ENCODE measurements at regions not wholly inside any gene's neighbourhood (a gene's known extent, or its start where the extent isn't known, plus 50 kb on each side); places are given as distances from the start of the nearest gene placed in this dataset.
"Not testable (repeated sequence)": the region's sequence is repeated elsewhere in the genome, so short reads cannot be mapped to it uniquely, and the experiment has no call there.

GRCh38 chr13:63490149-63490548 lies 2074.5 kb upstream of the PCDH20 start:
- no peak for DNase-seq (ENCODE audit: low read depth in 1 of 2, low spot score in 1 of 2)

DNA sequence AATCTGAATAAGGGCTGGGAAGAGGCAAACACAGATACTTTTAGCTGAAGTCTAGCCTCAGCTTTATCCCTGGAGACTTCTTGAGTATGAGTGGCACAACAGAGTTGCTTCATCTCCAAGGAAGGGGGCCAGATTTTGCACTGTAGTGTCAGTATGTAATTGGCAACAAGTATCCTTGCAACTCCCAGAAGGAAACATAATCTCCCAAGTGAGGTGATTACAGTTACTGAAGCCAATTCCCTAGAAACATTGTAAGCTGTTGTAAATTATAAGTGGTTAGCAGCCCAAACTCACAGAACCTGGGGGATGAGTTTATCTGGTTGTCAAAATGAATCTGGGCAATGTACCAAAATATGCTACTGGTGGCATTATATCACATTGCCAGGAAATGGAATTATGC lies 2065.7 kb upstream of the PCDH20 start:
- no peak for DNase-seq (ENCODE audit: low read depth in 1 of 2, low spot score in 1 of 2)

DNA sequence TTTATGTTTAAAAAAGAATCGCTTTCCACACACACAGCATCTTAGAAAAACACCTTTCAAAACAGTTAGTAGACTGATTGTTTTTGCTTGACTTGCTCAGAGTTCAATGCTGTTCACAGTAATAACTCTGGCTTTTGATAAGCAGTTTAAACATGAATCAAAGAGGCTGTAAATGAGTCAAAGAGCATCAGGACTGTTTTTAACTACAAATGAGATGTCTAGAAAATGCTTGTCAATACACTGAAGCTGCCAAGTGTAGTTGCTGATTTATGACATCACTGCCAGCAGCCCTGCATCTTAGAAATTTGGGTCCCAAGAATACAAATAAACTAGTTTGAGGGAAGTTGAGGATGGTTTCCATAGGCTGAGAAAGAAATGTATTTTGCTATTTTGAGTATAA lies 2057.1 kb upstream of the PCDH20 start:
- DNase-seq (ENCODE audit: low read depth in 1 of 2, low spot score in 1 of 2), result no peak

- DNase-seq (ENCODE audit: low read depth in 1 of 2, low spot score in 1 of 2), result no peak
Observed at GRCh38 chr13:63463782-63464610, 2048.3 kb upstream of the PCDH20 start.

GRCh38 chr13:63460462-63461090 lies 2044.9 kb upstream of the PCDH20 start:
- no peak for DNase-seq (ENCODE audit: low read depth in 1 of 2, low spot score in 1 of 2)

GRCh38 chr13:63457186-63457585 lies 2041.5 kb upstream of the PCDH20 start:
- DNase-seq (ENCODE audit: low read depth in 1 of 2, low spot score in 1 of 2), result no peak

- DNase-seq (ENCODE audit: low read depth in 1 of 2, low spot score in 1 of 2), result no peak
Observed at GRCh38 chr13:63455938-63456337, 2040.3 kb upstream of the PCDH20 start.

- DNase-seq (ENCODE audit: low read depth in 1 of 2, low spot score in 1 of 2), result no peak
Observed at GRCh38 chr13:63449550-63449949, 2033.9 kb upstream of the PCDH20 start.

DNA sequence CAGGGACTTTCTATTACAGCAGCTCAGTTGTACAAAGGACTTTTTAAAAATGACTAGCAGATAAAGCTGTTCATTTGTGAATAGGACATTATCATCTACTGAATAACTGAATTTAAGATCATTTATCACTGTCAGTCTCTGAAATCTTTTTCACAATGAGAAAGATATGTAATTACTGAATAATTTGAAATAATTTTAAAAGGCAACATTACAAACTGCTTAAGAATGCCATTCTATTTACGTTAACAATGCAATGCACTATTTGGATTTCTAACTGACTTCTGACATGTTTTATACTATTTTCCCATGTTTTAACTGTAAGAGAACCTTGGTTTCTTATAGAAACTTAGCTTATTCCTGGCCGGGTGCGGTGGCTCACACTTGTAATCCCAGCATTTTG lies 2033.0 kb upstream of the PCDH20 start:
- no peak for DNase-seq (ENCODE audit: low read depth in 1 of 2, low spot score in 1 of 2)

GRCh38 chr13:63446329-63446728 lies 2030.7 kb upstream of the PCDH20 start:
- DNase-seq (ENCODE audit: low read depth in 1 of 2, low spot score in 1 of 2), result no peak

GRCh38 chr13:63444225-63444624 lies 2028.6 kb upstream of the PCDH20 start:
- DNase-seq (ENCODE audit: low read depth in 1 of 2, low spot score in 1 of 2), result not testable (repeated sequence)

DNA sequence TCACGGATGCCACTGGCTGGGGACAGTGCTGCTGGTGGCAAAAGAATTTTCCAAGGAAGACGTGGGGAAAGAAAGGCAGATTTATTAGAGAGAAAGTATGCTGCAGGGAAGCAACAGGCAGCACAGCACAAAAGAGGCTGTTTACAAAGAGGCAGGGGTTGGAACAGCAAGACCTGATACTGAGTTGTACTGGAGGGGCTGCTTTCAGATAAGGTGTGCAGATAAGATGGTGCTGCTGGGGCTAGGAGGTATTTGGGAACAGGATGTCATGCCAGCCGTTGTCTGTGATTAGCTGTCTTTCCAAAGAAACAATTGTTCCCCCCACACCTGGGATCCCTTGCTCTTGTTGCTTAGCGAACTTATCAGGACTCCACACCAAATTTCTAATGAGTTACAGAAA lies 2023.3 kb upstream of the PCDH20 start:
- DNase-seq (ENCODE audit: low read depth in 1 of 2, low spot score in 1 of 2), result no peak

DNA sequence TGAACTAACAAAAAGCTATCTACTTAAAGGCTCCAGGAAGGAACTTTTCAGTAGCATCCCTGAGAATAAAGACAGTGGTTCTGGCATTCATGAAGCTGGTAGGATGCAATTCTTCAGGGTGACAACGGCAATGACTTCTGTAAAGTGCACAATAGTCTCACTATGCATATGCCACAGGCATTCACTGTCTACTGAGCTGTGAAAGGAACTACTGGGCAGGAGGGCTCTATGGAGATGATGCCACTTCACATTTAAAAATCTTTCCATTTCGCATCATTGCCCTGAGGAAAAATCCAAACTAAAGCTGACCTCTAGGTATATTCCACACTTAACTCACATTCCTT lies 2020.6 kb upstream of the PCDH20 start:
- DNase-seq (ENCODE audit: low read depth in 1 of 2, low spot score in 1 of 2), result no peak

DNA sequence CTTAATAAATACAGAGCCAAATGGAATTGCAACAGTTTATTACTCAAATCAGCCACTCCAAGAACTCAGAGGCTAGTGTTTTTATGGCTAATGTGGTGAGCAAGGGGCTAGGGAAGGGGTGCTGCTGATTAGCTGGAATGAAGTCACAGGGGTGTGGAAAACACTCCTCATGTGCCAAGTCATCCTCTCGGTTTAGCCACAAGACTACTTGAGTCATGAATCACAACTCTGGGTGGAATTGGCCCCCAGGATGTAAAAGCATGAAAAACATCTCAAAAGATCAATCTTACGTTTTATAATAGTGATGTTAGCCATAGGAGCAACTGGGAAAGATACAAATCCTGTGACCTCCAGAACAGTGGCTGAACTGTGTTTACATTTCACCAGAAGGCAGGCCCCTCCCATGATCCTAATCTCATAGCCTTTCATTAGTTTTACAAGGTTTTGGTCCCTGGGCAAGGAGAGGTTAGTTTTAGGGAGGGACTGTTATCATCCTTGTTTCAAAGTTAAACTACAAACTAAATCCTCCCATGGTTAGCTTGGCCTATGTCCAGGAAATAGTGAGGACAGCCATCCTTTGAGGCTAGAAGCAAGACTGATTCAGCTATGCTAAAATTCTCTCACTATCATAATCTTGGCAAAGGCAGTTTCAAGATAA lies 2020.1 kb upstream of the PCDH20 start:
- no peak for DNase-seq (ENCODE audit: low read depth in 1 of 2, low spot score in 1 of 2)

DNA sequence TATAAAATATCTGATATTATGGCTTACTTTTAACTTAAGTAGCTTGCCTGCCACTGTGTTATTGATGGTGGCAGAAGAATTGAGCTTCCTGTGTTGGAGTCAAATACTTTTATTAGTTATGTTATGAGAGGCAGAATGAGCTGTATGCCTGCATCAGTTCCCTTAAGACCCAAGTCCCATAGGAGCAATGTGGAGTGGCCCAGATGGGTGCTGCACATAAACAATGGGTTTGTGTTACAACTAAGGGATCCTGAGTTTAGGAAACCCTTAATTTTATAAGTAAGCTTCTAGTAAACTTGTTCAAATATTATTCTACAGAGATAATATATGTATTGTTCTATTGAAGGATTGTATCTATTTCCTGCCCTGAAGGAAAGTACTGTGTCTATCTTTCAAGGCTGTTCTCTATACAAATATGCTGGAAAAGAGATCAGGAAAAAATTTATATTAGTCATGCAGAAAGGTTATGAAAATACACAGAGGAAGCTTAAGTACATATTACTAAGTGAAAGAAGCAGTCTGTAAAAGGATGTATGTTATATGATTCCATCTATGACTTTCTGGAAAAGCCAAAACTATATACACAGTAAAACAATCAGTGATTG lies 2018.0 kb upstream of the PCDH20 start:
- DNase-seq (ENCODE audit: low read depth in 1 of 2, low spot score in 1 of 2), result no peak

- no peak for DNase-seq (ENCODE audit: low read depth in 1 of 2, low spot score in 1 of 2)
Observed at GRCh38 chr13:63427170-63427569, 2011.5 kb upstream of the PCDH20 start.

- DNase-seq (ENCODE audit: low read depth in 1 of 2, low spot score in 1 of 2), result no peak
Observed at GRCh38 chr13:63425131-63425530, 2009.5 kb upstream of the PCDH20 start.

- no peak for DNase-seq (ENCODE audit: low read depth in 1 of 2, low spot score in 1 of 2)
Observed at GRCh38 chr13:63421123-63421522, 2005.5 kb upstream of the PCDH20 start.

DNA sequence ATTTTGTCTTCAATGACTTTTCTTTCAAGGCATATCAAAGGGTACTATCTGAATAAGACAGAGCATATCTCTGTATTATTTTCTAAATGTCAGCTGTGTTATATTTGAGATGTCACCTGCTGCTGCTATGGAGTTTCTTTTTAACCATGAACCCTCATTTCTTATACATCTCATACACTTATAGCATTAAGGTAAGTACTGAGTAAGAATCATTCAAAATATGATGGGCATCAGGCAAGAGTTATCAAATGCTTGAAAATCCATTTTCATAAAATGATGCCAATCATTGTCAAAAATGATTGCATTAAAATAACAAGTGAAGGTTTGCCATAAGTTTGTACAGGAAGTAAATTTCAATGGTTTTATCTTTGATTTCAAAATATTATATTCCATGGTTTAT lies 2005.0 kb upstream of the PCDH20 start:
- no peak for DNase-seq (ENCODE audit: low read depth in 1 of 2, low spot score in 1 of 2)

DNA sequence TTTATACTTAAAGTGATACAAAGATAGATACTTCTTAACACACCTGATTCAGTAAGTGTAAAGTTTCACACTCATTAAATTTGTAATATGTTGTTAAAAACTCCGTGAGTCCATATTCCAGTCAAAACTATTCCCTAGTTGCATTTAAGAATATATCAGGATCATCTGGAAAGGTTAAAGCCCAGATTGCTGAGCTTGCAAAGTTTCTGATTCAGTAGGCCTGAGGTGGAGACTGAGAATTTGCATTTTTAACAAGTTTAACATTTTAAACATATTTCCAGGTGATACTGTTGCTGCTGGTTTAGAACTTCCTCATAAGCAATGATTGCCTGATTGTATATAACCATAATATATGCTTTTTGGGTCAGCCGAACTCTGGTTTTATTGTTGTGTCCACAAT lies 1998.6 kb upstream of the PCDH20 start:
- DNase-seq (ENCODE audit: low read depth in 1 of 2, low spot score in 1 of 2), result no peak

DNA sequence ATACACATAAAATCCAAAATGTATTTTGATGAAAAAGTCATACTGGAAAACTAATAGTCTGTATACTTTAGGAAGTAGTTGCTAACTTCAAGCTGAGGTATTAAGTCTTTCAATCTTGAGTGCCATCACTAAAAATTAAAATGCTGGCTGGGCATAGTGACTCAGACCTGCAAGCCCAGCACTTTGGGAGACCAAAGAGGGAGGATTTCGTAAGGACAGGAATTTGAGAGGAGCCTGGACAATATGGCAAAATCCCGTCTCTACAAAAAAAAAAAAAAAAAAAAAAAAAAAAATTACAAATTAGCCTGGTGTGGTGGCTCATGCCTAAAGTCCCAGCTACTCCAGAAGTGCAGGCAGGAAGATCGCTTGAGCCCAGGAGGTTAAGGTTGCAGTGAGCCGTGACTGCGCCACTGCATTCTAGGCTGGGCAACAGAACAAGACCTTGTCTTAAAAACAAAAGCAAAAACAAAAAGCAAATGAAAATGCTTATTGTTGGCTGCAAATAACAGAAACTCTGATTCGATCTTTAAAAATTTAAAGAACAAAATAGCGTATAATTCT lies 1994.2 kb upstream of the PCDH20 start:
- no peak for DNase-seq (ENCODE audit: low read depth in 1 of 2, low spot score in 1 of 2)

All from activated CD4-positive, alpha-beta T cell treated with anti-CD3 and anti-CD28 coated beads, Interleukin-2, amount 50 U/mL, for 24 hours (primary cell).